ENCODE measurements at regions not wholly inside any gene's neighbourhood (a gene's known extent, or its start where the extent isn't known, plus 50 kb on each side); places are given as distances from the start of the nearest gene placed in this dataset.

DNA sequence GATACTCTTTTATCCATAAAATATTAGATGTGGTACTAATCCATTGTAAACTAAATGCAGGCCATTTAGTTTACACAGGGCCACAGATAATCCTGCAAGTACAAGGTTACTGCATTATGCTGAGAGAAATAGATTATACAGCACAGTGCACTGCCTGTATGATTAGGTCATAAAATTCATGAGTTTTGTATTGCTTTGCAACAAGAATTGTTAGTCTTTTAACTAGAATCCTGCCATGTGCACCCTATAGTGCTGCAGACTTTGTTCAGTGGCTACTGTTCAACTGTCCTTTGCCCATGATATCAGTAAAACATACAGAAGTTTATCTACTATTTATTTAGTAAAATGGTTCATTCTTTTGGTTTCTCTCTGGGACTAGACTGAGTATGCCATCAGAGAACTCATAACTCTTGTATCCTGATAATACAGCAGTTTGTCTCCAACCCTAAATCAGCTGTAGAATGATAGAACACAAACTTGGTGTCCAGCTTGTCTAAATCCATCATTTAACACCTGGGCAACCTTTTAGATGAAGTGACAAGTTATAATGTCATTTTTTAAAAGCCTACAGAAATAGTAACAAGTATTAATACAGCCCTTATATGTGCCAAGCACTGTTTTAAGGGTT is 291.2 kb downstream of the TMEM167A start:
- TF ChIP-seq, protein P1, sequence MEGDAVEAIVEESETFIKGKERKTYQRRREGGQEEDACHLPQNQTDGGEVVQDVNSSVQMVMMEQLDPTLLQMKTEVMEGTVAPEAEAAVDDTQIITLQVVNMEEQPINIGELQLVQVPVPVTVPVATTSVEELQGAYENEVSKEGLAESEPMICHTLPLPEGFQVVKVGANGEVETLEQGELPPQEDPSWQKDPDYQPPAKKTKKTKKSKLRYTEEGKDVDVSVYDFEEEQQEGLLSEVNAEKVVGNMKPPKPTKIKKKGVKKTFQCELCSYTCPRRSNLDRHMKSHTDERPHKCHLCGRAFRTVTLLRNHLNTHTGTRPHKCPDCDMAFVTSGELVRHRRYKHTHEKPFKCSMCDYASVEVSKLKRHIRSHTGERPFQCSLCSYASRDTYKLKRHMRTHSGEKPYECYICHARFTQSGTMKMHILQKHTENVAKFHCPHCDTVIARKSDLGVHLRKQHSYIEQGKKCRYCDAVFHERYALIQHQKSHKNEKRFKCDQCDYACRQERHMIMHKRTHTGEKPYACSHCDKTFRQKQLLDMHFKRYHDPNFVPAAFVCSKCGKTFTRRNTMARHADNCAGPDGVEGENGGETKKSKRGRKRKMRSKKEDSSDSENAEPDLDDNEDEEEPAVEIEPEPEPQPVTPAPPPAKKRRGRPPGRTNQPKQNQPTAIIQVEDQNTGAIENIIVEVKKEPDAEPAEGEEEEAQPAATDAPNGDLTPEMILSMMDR (IDR thresholded peaks at IDR 0.05; ENCODE audit: low read length) = no peak
- TF ChIP-seq EZH2 (optimal IDR thresholded peaks at IDR 0.05; ENCODE audit: low read depth, low read length) = no peak
- TF ChIP-seq EZH2phosphoT487 (IDR thresholded peaks at IDR 0.05; ENCODE audit: low read length) = no peak

Data from MM.1S (cell line).